ENCODE measurements at regions not wholly inside any gene's neighbourhood (a gene's known extent, or its start where the extent isn't known, plus 50 kb on each side); places are given as distances from the start of the nearest gene placed in this dataset.

DNA sequence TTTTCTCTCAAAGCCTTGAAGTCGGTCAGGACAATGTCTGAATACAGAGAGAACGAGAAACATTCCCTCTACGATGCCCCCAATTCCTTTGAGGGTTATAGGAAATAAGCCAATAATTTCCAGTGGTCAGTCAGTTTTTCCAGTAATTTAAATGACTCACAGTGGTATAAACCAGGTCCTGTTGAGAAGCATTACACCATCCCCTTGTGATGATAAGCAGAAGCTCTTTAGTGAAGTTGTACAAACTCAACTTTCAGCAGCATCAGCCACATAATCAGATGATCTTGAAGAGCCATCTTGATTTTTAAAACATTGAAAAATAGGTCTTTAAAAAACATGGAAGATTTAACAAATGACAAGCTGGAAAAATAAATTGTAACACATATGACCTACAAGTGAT, 173.9 kb upstream of the ZNF462 start:
- no peak for DNase-seq

DNA sequence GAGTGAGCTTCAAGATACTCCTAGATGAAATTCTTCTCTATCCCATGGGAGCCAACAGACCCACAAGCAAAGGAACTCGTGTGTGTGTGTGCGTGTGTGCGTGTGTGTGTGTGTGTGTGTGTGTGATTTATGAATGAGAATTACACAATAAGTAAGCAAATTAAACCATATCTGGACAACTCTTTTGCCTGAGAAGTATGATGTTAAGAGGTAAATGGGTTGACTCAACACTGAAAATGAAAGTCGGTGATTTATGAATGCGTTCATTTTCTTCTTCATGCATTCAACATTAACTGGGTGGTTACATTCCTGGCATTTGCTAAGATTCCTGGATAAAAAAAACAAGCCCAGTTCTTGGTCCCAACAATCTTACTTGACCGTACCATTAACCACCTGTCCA, 171.3 kb upstream of the ZNF462 start:
- no peak for DNase-seq

DNA sequence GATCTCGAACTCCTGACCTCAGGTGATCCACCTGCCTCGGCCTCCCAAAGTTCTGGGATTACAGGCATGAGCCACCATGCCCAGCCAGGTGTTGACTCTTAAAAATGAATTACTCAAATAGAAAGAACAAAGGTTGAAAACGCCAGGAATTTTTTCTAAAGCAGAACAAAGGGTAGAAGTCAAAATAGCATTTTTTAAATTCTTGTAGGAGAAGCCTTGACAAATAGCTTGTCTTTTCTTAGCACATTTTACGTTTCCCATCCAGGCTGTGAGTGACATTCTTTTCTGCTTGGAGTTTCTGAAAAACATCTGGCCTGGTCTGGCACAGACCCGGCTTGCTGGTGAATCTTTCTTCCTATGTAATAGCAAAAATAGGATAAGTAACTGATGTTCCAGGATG, 169.4 kb upstream of the ZNF462 start:
- no peak for DNase-seq

DNA sequence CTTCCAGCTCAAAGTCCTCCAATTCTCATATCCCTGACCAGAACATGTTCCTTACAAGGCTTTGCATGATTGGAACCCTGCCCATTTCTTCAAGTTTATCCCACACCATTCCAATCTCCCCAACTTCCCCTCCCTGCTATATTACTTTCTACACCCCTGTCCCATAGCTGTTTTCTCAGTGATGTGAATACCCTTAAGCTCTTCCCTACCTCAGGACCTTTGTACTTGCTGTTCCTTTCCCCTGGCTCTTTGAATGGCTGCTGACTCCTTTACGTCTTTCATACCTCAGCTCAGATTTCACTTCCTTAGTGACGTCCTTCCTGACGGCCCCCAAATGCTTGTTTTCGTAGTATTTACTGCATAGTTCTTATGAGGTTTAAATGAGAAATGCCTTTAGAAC, 166.2 kb upstream of the ZNF462 start:
- no peak for DNase-seq

DNA sequence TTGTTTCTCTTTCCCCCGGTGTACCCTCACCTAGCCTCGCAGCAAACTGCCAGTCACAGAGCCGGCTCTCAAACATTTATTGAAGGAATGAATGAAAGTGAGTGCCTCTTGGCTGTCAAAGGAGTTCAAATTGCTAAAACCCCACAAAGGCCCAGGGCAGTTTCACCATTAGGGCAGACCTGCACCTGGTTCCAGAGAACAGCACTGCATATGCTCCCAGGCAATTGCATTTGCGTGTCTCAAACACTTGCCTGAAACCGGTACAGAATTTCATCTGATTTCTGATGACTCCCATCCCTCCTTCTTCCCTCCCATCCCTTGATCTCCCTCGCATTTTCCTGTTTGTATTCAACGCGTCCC, 165.6 kb upstream of the ZNF462 start:
- no peak for DNase-seq

DNA sequence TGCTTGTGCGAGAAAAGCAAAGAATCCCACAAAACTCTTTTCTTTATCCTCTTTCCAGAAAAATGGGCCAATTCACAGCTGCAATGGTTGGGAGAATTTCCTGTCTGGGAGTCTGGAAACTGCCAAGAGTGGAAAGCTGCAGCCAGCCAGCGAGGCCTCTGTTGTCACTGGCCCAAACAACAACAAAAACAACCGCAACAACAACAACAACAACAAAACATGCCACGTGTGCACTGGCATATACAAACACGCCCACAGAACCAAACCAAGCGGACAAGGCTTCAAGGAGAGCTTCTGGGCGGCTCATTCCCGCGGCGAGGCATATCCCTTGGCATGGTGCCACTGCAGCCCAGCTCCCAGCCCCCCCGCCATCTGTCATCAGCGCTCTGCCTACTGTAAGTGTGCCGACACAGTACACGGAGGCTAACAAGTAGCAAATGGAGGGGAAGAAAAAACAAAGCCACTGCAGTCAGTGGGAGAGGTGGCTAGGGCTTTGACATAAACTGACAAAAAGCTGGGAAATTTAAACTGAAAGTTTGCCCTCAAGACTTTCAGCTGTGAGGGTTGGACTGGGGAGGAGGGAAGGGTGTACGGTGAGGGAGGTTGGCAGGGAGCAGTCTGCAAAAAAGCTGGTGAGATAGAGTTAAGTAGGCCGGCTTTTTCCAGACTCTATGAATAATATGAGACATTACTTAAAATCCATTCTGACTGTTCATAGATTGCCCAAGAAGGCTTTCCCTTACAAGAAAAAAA, 165.0 kb upstream of the ZNF462 start:
- DNase-seq, result no peak

DNA sequence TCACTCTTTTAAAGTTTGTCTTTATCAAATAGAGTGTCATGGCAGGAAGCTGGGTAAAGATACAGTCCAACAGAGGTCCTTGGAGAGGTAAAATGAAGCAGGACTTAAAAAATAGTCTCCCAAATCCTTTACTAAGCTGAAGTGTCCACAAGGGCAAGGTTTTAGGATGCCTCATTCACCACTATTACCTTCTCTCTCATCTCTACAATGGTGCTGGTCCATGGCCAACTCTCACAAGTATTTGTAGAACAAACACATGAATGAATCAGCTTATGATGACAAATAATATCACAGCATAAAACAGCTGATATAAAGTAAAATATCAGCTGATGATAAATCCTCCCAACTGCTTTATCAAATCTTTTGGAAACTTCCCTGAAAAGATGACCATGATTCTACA, 162.3 kb upstream of the ZNF462 start:
- DNase-seq, result no peak

DNA sequence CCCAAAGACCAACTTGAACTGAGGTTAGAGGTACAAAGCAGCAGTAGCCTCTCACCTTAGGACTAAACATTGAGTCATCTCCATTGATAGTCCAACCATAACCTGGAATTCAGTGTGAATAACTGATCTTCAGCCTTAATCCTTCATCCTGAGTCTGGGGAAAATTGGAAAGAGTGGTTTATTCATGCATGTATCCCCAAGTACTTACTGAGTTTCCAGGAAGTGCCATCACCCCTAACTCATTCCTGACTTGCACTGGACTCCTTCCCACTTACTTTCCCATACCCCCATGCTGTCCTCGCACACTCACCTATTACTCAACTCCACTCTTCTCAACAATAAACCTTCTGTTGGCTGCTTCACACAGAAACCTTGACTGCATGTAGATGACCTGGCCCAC, 161.4 kb upstream of the ZNF462 start:
- DNase-seq, result no peak

DNA sequence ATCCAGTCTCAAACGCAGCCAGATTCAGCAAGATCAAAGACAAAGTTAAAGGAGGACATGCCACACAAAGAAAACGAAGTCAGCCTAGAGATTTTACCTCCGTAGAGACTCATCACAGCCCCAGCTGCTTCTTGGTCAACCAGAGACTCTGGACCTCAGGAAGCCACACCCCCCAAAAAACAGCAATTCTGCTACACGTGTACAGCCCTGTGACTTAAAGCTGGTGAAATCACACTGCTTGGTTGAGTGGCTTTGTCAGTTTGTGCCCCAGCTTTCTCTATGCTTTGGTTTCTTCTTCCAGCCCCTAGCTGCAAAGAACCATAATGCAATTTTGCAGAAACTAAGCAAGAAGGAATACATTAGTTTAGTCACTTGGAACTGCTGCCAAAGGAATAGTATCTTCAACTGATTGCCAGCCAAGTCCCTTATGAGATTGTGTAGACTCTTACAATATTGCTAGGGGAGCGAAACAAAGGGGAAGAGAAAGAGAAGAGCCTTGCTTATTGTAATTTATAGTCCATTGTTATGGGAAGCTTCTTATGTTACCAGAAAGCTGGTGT, 158.8 kb upstream of the ZNF462 start:
- no peak for DNase-seq

DNA sequence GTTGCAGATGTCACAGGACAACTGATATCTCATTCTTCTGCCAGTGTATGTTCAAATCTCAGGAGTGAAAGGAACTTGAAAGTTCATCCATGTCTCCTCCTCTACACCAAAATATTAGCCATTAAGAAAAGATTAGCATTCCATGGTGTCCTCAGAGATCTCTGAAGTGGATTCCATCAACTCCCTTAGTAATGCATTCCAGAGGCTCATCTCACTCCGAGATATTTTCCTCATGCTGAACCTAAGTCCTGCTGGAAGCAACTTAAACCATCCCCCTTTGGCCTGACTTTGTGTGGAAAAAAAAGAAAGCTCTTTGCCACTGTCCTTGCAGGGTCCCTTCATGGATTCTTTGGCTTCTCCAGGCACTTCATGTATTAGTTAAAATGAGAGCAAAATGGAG, 155.7 kb upstream of the ZNF462 start:
- no peak for DNase-seq

DNA sequence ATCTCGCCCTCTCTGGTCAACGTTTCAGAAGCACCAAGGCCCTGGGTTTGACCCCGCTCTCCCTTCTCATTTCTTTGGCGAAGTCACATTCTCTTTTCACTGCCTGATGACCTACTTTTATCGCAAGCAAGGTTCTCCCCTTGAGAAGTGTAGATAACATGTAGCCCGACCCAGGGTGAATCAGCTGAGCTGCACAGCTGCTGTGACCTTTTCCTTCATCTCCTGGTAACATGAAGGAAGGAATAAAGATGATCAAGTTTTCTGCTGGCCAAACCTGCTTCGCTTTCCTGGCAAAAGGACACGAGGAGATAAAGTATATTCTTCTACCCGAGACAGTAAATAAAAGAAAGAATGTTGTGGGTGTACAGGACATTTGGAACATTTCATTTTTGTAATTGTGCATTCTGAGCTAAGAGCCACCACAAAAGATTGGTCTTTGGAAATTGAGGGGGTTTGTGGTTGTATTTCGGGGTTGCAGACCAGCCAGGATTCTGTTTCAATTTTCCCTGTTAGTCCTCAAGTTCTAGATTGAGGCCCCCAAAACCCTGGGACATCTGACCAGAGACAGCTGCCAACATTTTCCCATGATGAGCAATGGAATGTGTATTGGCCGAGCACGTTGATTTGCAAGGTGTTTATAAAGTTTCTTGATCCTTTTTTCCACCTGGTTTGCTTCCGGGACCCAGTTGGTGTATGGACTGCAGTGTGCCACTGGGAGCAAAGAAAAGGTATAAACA, 155.1 kb upstream of the ZNF462 start:
- no peak for DNase-seq

DNA sequence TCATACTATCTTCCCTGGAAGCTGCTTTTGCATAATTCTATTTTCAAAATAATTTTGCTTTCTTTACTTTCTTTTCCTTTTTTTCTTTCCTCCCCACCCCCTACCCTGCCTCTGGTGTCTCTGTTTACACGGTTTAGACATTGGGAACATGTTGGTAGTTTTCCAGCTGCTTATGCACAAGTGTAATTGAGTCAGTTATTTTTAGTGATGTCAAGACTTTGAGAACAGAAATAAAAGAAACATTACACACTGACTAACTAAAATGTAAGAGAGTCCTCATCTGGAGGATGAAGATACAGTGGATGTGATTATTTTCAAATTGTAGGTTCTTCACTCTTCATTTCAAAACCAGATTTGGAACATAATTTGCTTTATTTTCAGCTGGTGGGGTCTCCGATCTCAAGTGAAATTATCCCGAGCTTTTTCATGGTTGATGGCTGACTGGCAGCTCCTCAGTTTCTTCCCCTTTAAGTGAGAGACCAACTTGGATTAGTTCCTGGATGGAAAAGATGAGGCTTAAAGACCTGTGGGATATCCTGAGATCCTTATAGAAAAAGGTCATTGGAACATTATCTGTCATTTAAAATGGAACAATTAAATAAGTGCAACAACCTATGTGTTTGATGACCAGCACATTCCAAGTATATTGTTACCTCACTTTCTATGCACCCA, 154.4 kb upstream of the ZNF462 start:
- DNase-seq, result no peak

DNA sequence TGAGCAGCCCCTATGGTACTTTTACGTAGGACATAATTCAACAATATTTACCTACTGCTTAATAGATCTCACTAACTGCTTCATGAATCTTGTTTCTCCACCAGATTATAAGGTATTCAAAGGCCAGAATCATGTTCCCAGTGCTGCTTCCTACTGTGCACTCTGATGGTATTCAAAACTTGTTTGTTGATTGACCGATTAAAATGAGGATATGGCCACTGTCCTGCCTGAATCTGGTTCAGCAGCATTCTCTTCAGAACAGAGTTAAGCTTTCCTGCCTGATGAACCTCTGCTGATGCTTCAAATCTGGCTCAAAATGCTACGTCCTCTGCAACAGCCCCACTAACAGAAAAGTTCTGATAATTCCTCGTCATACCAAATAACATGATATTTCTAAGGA, 150.7 kb upstream of the ZNF462 start:
- no peak for DNase-seq

DNA sequence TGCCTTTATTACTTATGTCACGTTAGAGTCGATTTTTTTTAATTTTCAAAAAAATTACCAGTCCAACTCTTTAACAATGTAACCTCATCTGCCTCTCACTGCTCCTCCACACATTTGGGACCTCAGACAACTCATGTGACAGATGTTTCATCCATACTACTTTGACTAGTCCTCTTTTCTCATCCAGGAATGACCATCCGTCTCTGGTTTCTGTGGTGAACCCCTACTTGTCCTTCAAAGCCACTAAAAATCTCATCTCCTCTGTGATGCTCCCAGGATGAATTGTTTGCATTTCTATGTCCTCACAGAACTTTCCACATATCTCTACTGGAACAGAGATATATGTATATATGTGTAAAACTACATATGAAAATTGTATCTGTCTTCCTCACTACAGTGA, 149.8 kb upstream of the ZNF462 start:
- DNase-seq, result no peak

DNA sequence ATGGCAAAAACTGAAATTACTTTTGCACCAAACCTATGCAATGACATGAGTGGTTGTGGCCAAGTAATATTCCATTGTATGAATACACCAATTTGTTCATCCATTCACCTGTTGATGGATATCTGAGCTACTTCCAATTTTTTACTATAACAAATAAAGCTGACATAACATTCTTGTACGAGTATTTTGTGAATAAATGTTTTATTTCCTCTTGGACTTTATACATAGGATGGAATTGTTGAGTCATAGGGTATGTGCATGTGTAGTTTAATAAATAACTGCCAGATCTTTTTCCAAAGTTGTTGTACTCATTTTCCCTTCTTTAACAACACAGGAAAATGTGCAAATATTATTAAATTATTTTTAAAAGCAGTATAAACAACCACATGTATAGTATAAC, 146.1 kb upstream of the ZNF462 start:
- DNase-seq, result no peak

DNA sequence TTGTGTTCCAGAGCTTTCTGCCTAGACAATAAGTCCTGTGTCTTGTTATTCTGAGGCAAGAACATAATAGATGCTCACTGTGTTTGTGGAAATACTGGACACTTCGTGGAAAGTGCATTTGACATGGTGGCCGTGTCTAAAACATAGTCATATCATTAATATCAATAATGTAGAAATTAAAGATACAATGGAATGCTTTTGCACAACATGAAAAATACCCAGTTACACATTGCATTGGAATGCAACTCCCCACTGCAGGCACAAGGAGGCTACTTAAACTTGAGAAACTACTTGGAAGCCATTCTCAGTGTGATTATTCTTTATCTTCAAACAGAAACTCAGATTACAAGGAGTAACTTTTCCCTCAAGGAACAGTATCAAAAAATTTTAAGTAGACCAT, 145.3 kb upstream of the ZNF462 start:
- no peak for DNase-seq

DNA sequence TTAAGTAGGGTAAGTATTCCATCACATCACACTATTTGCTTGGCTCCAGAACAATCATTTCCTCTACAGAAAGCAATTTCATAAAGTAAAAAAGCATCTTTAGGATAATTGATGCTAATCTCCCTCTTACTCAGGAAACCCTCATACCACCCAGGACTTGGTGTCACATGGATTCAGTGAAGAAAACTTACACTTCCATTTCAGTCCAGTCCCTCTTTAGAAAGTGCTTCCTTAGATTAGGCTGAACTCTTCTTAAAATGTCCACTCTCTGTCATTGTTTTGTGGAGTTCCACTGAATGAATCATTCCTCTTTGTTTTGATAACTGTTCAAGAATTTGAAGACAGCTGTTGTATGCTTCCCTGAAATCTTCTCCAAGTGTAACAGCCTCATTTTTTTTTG, 144.0 kb upstream of the ZNF462 start:
- no peak for DNase-seq

DNA sequence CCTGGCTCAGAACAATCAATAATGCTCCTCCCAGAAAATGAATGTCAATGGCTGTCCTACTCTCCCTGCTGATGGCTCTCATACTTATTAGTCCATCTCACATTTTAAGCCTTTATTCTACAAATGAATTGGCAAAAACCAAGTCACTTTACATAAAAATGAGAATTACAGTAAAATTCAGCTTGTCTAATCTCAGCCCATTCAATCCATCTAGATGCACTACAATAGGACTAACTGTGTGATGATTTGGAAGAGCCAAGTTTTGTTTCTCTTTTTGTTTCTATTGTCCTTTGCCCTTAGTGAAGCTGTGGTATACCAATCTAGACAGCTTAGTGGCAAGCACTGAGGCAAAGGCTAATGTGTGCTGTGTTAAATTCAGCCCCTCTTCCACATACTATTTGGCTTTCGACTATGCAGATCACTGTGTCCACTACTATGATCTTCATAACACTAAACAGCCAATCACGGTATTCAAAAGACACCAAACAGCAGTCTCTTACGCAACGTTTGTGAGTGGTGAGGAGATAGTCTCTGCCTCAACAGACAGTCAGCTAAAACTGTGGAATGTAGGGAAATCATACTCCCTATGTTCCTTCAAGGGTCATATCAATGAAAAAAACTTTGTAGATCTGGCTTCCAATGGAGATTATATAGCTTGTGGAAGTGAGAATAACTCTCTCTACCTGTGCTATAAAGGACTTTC, 140.8 kb upstream of the ZNF462 start:
- DNase-seq, result no peak

DNA sequence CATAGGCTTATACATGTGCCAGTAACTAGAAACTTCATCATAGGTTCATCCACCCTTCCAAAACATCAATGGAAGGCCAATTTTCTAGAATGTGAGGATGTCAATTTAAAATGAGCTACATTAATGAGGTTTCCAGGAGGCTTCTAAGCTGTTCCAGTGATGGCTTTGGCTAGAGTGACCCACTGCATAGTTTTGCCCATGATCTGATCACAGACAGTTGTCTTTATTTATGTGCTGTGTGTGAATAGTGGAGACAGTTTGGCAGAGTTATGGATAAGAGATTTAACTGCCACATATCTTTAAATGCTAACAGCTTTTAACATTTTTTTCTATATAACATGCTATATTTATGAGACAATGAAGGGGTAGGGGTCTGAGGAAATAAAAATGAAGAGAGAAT, 139.0 kb upstream of the ZNF462 start:
- DNase-seq, result no peak

DNA sequence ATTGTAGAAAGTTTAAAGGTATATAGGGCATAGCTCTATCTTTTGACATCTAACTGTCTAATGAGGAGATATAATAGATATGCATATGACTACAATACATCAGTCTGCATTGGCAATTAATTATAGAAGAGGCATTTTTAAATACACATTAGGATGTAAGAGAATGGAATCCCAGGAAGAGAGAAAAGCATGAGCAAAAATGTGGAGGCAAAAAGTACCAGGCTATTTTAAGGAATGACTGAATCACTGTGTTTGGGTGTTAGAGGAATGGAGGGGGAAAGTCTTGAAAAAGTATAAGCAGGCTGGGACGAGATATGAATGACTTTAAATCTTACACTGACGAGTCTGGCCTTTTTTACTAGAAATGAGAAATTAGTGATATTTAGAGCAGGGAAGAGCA, 138.4 kb upstream of the ZNF462 start:
- no peak for DNase-seq

DNA sequence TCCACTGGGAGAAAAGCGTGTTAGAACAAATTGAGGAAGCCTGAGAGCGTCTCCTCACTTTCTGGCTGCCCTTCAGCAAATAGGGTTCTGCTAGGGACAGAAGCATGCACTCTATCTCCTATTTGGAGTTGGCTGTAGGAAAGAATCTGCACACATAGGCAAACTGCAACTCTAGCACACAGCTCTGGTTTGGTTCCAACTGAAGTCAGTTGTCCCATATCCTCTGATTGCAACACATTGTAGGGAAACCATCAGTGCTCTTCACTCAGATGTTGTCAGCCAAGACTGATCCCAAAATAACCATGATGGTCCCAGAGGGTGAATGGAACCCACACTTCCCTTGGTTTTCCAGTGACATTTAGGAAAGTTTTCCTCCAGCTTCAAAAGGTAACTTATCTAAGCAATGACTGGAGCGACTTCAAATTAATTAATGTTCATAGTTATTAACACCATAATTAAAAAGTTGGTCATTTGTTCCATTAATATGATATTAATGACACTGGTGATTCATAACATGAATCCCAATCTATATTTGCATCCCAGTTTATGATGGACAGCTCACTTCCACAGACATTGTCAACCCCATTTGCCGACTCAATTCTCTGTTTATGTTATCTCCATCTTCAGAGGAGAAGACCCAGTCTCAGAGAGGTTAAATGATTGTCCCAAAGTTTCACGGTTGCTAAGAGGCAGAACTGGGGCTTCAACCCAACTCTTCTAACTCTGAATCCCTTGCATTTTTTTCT, 136.7 kb upstream of the ZNF462 start:
- DNase-seq, result no peak

DNA sequence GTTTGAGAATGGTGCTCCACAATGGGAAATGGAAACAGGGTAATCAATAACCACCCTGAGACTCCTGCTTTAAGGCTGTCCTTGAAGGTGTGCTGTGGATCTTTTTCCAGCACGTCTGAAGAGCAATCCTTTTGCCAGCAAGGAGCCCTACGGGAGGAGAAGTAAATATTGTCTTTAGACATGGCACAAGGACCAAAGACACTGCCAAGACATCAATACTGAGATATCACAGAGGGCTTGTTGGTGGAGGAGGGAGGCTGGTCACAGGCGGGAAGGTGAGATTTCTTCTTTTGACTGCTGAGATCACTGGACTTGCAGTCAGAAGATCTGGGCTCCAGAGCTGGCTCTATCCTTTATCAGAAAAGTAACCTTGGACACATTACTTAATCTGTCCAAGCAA, 135.0 kb upstream of the ZNF462 start:
- DNase-seq, result no peak

DNA sequence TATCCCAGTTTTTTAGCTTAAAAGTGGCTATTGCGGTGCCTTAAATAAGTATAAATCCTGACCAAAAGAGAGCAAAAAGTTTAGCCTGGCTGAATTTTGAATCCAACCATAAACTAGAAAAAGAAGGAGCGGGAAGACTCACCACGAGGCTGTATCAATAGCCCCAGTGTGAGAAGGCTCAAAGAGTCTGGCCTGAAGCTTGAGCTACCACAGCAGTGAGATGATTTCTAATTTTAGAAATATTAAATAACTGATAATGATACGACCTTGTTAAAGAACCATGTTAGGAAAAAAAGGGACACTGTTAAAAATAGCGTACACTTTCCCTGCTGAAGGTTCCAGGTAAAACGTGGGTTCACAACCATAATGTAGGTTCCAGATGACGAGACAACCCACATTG, 134.1 kb upstream of the ZNF462 start:
- DNase-seq, result no peak
